ENCODE measurements at regions not wholly inside any gene's neighbourhood (a gene's known extent, or its start where the extent isn't known, plus 50 kb on each side); places are given as distances from the start of the nearest gene placed in this dataset.

DNA sequence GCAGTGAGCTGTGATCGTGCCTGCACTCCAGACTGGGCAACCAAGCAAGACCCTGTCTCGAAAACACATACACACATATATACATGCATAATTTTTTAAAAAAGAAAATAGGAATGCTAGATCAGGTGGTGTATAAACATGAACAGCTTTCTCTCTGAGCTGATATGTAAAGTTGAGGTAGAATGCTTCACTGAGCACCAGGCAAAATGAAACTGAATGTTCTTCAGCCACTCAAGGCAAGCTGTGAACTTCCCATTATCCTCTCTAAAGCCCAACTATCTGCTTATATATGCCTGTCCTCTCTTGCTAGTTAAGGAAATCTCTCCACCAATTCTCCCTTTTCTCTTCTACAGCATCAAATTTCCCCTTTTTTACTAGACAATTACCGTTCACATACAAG, 93.0 kb downstream of the NUF2 start:
- POLR2A ChIA-PET, result no interaction called here
- no peaks in the 10 kb centered on the region for H3K9me3 ChIP-seq
- WGBS (ENCODE audit: low lambda C conversion rate), result 28% methylated on average over 3 of the region's 3 CpGs

DNA sequence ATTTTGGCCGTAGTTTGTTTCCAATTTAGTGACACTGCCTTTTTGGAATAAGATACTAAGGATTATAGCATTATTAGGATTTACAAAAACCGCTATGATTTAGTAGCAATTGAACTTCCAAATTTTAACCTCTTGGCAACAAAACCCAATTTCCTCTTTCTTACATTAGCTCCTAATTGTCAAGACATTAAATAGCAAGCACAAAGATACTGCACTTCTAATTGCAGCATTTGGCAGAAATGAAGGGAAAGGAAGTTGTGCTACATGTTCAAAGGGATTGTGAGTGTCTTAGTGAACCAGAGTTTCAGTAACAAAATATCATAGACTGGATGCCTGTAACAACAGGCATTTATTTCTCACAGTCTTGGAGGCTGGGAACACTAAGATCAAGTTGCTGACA, 99.9 kb downstream of the NUF2 start:
- H3K4me1 ChIP-seq (ENCODE audit: control insufficient read depth in 1 of 2, insufficient read depth in 2 of 2, low read depth in 1 of 2, low read length in 1 of 2), result no peaks in the 10 kb centered on the region
- WGBS (ENCODE audit: low lambda C conversion rate), result 30% methylated on average over 2 of the region's 2 CpGs
- TF ChIP-seq MEF2A (IDR thresholded peaks at IDR 0.05; ENCODE audit: borderline replicate concordance, low read depth), result no peak
- TF ChIP-seq, protein P1, sequence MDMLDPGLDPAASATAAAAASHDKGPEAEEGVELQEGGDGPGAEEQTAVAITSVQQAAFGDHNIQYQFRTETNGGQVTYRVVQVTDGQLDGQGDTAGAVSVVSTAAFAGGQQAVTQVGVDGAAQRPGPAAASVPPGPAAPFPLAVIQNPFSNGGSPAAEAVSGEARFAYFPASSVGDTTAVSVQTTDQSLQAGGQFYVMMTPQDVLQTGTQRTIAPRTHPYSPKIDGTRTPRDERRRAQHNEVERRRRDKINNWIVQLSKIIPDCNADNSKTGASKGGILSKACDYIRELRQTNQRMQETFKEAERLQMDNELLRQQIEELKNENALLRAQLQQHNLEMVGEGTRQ (IDR thresholded peaks at IDR 0.05; ENCODE audit: borderline replicate concordance, low read depth, low read length), result no peak
- no peak for TF ChIP-seq NFIC (IDR thresholded peaks at IDR 0.05; ENCODE audit: borderline replicate concordance)
- CTCF ChIA-PET, result interaction anchor here (0.9 kb wide), 1 partner anchor 11 kb away, joined by 3 read pairs; no protein-coding TSS in a partner anchor
- POLR2A ChIA-PET, result no interaction called here
- no peaks in the 10 kb centered on the region for H4K20me1 ChIP-seq (ENCODE audit: insufficient read depth)
- H3F3A ChIP-seq (replicated peaks; ENCODE audit: insufficient read depth), result no peaks in the 10 kb centered on the region
- H3K4me2 ChIP-seq, result no peak overlapping the region
- no peaks in the 10 kb centered on the region for H3K79me2 ChIP-seq (ENCODE audit: insufficient read depth)
- H3K9me2 ChIP-seq, result no peaks in the 10 kb centered on the region
- no peak for DNase-seq
- H3K36me3 ChIP-seq (replicated peaks in 1 of 2; ENCODE audit: control insufficient read depth in 1 of 2, insufficient read depth in 2 of 2, low read length in 1 of 2), result no peaks in the 10 kb centered on the region
- H3K9me3 ChIP-seq, result no peaks in the 10 kb centered on the region
- no peaks in the 10 kb centered on the region; the same call in 1 of the 2 replicates for H3K27me3 ChIP-seq (ENCODE audit: insufficient read depth)
- no peak overlapping the region for H3K27ac ChIP-seq (ENCODE audit: low read depth in 2 of 2, low read length in 1 of 2)
- H3K9ac ChIP-seq, result no peak overlapping the region
- no peak overlapping the region for H2AFZ ChIP-seq (ENCODE audit: low read depth)
- H3K4me3 ChIP-seq (ENCODE audit: low read depth in 2 of 2, low read length in 1 of 2), result no peak overlapping the region

More for the DNA sequence above, 93.0 kb downstream of the NUF2 start:
- Histone ChIP-seq H3K27ac (ENCODE audit: low read depth in 2 of 2, low read length in 1 of 2) (no peak overlapping the region), H3F3A (replicated peaks; ENCODE audit: insufficient read depth) (no peaks in the 10 kb centered on the region), H3K4me1 (ENCODE audit: control insufficient read depth in 1 of 2, insufficient read depth in 2 of 2, low read depth in 1 of 2, low read length in 1 of 2) (peaks cover 0 to 6% of the 10 kb centered on the region in 2 experiments; a peak in 1 of 4 replicates), H3K4me2 (no peak overlapping the region), H3K9ac (no peak overlapping the region), H3K27me3 (ENCODE audit: insufficient read depth) (no peaks in the 10 kb centered on the region; the same call in 1 of the 2 replicates), H3K79me2 (ENCODE audit: insufficient read depth) (no peaks in the 10 kb centered on the region), H4K20me1 (ENCODE audit: insufficient read depth) (no peaks in the 10 kb centered on the region), H3K4me3 (ENCODE audit: low read depth in 2 of 2, low read length in 1 of 2) (no peak overlapping the region), H2AFZ (ENCODE audit: low read depth) (no peak overlapping the region), H3K36me3 (replicated peaks in 1 of 2; ENCODE audit: control insufficient read depth in 1 of 2, insufficient read depth in 2 of 2, low read length in 1 of 2) (no peaks in the 10 kb centered on the region), H3K9me2 (no peaks in the 10 kb centered on the region)
- TF ChIP-seq POLR2AphosphoS5 (IDR thresholded peaks at IDR 0.05; ENCODE audit: low read depth, low read length), result no peak
- TF ChIP-seq, protein P2, sequence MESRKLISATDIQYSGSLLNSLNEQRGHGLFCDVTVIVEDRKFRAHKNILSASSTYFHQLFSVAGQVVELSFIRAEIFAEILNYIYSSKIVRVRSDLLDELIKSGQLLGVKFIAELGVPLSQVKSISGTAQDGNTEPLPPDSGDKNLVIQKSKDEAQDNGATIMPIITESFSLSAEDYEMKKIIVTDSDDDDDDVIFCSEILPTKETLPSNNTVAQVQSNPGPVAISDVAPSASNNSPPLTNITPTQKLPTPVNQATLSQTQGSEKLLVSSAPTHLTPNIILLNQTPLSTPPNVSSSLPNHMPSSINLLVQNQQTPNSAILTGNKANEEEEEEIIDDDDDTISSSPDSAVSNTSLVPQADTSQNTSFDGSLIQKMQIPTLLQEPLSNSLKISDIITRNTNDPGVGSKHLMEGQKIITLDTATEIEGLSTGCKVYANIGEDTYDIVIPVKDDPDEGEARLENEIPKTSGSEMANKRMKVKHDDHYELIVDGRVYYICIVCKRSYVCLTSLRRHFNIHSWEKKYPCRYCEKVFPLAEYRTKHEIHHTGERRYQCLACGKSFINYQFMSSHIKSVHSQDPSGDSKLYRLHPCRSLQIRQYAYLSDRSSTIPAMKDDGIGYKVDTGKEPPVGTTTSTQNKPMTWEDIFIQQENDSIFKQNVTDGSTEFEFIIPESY (IDR thresholded peaks at IDR 0.05; ENCODE audit: borderline replicate concordance, low read depth), result no peak
- TF ChIP-seq, protein P1 (IDR thresholded peaks at IDR 0.05; ENCODE audit: borderline replicate concordance, low read depth, low read length), result no peak
- DNase-seq, result no peak
- CTCF ChIA-PET, result no interaction called here

- Histone ChIP-seq H3K36me3 (replicated peaks in 1 of 2; ENCODE audit: control insufficient read depth in 1 of 2, insufficient read depth in 2 of 2, low read length in 1 of 2) (no peaks in the 10 kb centered on the region), H3K9ac (no peak overlapping the region), H3K4me3 (ENCODE audit: low read depth in 2 of 2, low read length in 1 of 2) (no peak overlapping the region), H3K9me3 (no peaks in the 10 kb centered on the region), H3K27ac (ENCODE audit: low read depth in 2 of 2, low read length in 1 of 2) (no peak overlapping the region), H3K4me2 (no peak overlapping the region), H3K4me1 (ENCODE audit: control insufficient read depth in 1 of 2, insufficient read depth in 2 of 2, low read depth in 1 of 2, low read length in 1 of 2) (no peaks in the 10 kb centered on the region), H4K20me1 (ENCODE audit: insufficient read depth) (no peaks in the 10 kb centered on the region), H3F3A (replicated peaks; ENCODE audit: insufficient read depth) (no peaks in the 10 kb centered on the region), H2AFZ (ENCODE audit: low read depth) (no peak overlapping the region), H3K9me2 (no peaks in the 10 kb centered on the region), H3K27me3 (ENCODE audit: insufficient read depth) (no peaks in the 10 kb centered on the region; the same call in 1 of the 2 replicates), H3K79me2 (ENCODE audit: insufficient read depth) (no peaks in the 10 kb centered on the region)
- ChIA-PET POLR2A (no interaction called here), CTCF (no interaction called here)
- WGBS (ENCODE audit: low lambda C conversion rate), result 76% methylated on average over 27 of the region's 27 CpGs
- no peak for DNase-seq
- TF ChIP-seq CHD2 (IDR thresholded peaks at IDR 0.05; ENCODE audit: low read length, partially characterized antibody) (no peak), ELF1 (IDR thresholded peaks at IDR 0.05) (no peak), RFX5 (IDR thresholded peaks at IDR 0.05; ENCODE audit: low read length) (no peak), FOXM1 (IDR thresholded peaks at IDR 0.05; ENCODE audit: low read depth) (no peak), EZH2phosphoT487 (IDR thresholded peaks at IDR 0.05; ENCODE audit: borderline replicate concordance, low read depth) (no peak), JUND (IDR thresholded peaks at IDR 0.05) (no peak), FOXJ3 (CRISPR knock-in tag; IDR thresholded peaks at IDR 0.05) (no peak), YY1 (IDR thresholded peaks at IDR 0.05; ENCODE audit: low read depth) (no peak), GATA2 (CRISPR knock-in tag; IDR thresholded peaks at IDR 0.05) (no peak), SIN3A (IDR thresholded peaks at IDR 0.05; ENCODE audit: borderline replicate concordance, low read depth, low read length) (no peak), PBX3 (IDR thresholded peaks at IDR 0.05) (no peak)
- TF ChIP-seq, protein P3, sequence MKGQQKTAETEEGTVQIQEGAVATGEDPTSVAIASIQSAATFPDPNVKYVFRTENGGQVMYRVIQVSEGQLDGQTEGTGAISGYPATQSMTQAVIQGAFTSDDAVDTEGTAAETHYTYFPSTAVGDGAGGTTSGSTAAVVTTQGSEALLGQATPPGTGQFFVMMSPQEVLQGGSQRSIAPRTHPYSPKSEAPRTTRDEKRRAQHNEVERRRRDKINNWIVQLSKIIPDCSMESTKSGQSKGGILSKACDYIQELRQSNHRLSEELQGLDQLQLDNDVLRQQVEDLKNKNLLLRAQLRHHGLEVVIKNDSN (IDR thresholded peaks at IDR 0.05; ENCODE audit: borderline replicate concordance, low read depth), result no peak
Measured at GRCh38 chr1:163422738-163423404, 101.1 kb downstream of the NUF2 start.

Data from SK-N-SH (cell line).